ENCODE measurements at regions not wholly inside any gene's neighbourhood (a gene's known extent, or its start where the extent isn't known, plus 50 kb on each side); places are given as distances from the start of the nearest gene placed in this dataset.

GRCh38 chr16:86376837-86377236 lies 133.5 kb upstream of the FOXF1 start:
- Histone ChIP-seq H3K27ac (ENCODE audit: low read length) (no peak overlapping the region), H3K4me1 (ENCODE audit: control insufficient read depth, insufficient read depth, low read length) (no peaks in the 10 kb centered on the region), H3K27me3 (ENCODE audit: control insufficient read depth, insufficient read depth, low read length) (no peaks in the 10 kb centered on the region), H3K4me3 (ENCODE audit: low read depth in 2 of 2, low read length in 2 of 2) (no peak overlapping the region), H3K9me3 (ENCODE audit: control insufficient read depth, insufficient read depth, low read depth, low read length) (no peaks in the 10 kb centered on the region), H3K36me3 (ENCODE audit: control insufficient read depth, insufficient read depth, low read length) (no peaks in the 10 kb centered on the region)
- ChIA-PET CTCF (no interaction called here), POLR2A (no interaction called here)
- in situ Hi-C loops (cut with HindIII; ENCODE audit: low pct_unique_long_range_greater_than_20kb, low sequenced_read_pairs) (no loop called here), intact Hi-C loops (cut with micrococcal nuclease; ENCODE audit: unreplicated experiment) (no loop called here)
- ATAC-seq (no peak), DNase-seq (ENCODE audit: low read depth, low spot score) (no peak)
- no peak for TF ChIP-seq REST (IDR thresholded peaks at IDR 0.05; ENCODE audit: insufficient read depth in 1 of 2, low read depth in 2 of 2, low read length in 1 of 2)
- no peak for TF ChIP-seq CTCF (IDR thresholded peaks at IDR 0.05)
- TF ChIP-seq TCF7L2 (IDR thresholded peaks at IDR 0.05; ENCODE audit: low read depth, low read length), result no peak
- no TSS peak for BruUV-seq (replicated peaks)

- TF ChIP-seq SIN3A (IDR thresholded peaks at IDR 0.05; ENCODE audit: borderline replicate concordance, insufficient read depth, low read depth, low read length), result no peak
- no peak for TF ChIP-seq TCF7L2 (IDR thresholded peaks at IDR 0.05; ENCODE audit: low read depth, low read length)
- TF ChIP-seq REST (IDR thresholded peaks at IDR 0.05; ENCODE audit: insufficient read depth in 1 of 2, low read depth in 2 of 2, low read length in 1 of 2), result no peak
- TF ChIP-seq POLR2AphosphoS5 (IDR thresholded peaks at IDR 0.05; ENCODE audit: low read depth, low read length), result no peak
- TF ChIP-seq CTCF (IDR thresholded peaks at IDR 0.05), result no peak
- BruUV-seq (replicated peaks), result no TSS peak
- ATAC-seq (no peak), DNase-seq (ENCODE audit: low read depth, low spot score) (no peak)
- H3K36me3 ChIP-seq (ENCODE audit: control insufficient read depth, insufficient read depth, low read length), result no peaks in the 10 kb centered on the region
- in situ Hi-C loops (cut with HindIII; ENCODE audit: low pct_unique_long_range_greater_than_20kb, low sequenced_read_pairs) (no loop called here), intact Hi-C loops (cut with micrococcal nuclease; ENCODE audit: unreplicated experiment) (no loop called here)
- H3K4me3 ChIP-seq (ENCODE audit: low read depth in 2 of 2, low read length in 2 of 2), result no peak overlapping the region
- CTCF ChIA-PET, result no interaction called here
- no peaks in the 10 kb centered on the region for H3K9me3 ChIP-seq (ENCODE audit: control insufficient read depth, insufficient read depth, low read depth, low read length)
- no peaks in the 10 kb centered on the region for H3K27me3 ChIP-seq (ENCODE audit: control insufficient read depth, insufficient read depth, low read length)
- H3K27ac ChIP-seq (ENCODE audit: low read length), result no peak overlapping the region
- POLR2A ChIA-PET, result no interaction called here
- no peaks in the 10 kb centered on the region for H3K4me1 ChIP-seq (ENCODE audit: control insufficient read depth, insufficient read depth, low read length)
These were observed 132.9 kb upstream of the FOXF1 start for GRCh38 chr16:86377251-86378022.

Data from Panc1 (cell line).